DND-41 (cell line): ENCODE measurements at regions not wholly inside any gene's neighbourhood (a gene's known extent, or its start where the extent isn't known, plus 50 kb on each side); places are given as distances from the start of the nearest gene placed in this dataset.

Source experiments
- ATAC-seq: fragments of 200-7000 bp; cut with Tn5 transposase; 3 replicates; pipeline ENCODE4 v1.9.1; 2021; ENCODE audit warnings: low read depth; ENCODE audit not compliant: insufficient read depth
- DNase-seq: peaks from one replicate; pipeline ENCODE4 v3.0.0-alpha.2; 2020
- H2AFZ ChIP-seq: 2 replicates; pipeline ENCODE4 v1.6.0; 2012; ENCODE audit warnings: low read depth, low read length
- H3K27ac ChIP-seq: 2 replicates; pipeline ENCODE4 v1.5.1; 2012; ENCODE audit warnings: low read length, inconsistent platforms
- H3K27me3 ChIP-seq: fragments of 200-600 bp; sonication (generic); 2 replicates; pipeline ENCODE4 v1.6.0; 2012; ENCODE audit warnings: low read length, mild to moderate bottlenecking, inconsistent platforms; ENCODE audit not compliant: insufficient read depth, poor library complexity
- H3K36me3 ChIP-seq: 2 replicates; pipeline ENCODE4 v1.5.1; 2012; ENCODE audit warnings: low read length, inconsistent platforms; ENCODE audit not compliant: insufficient read depth
- H3K4me1 ChIP-seq: 2 replicates; pipeline ENCODE4 v1.5.1; 2012; ENCODE audit warnings: mild to moderate bottlenecking, low read length; ENCODE audit not compliant: insufficient read depth
- H3K4me2 ChIP-seq: 2 replicates; pipeline ENCODE4 v1.6.0; 2012; ENCODE audit warnings: mild to moderate bottlenecking, moderate library complexity, low read length, inconsistent platforms; ENCODE audit not compliant: insufficient read depth
- H3K4me3 ChIP-seq, 2 experiments: fragments of 200-600 bp in 1 of 2; shearing (Covaris generic) in 1 of 2; 2 replicates each; pipeline ENCODE4 v1.5.1; 2012 to 2016; ENCODE audit warnings: inconsistent platforms in 2 of 2, low read length in 2 of 2, mild to moderate bottlenecking in 2 of 2, low read depth in 1 of 2, moderate library complexity in 1 of 2
- H3K79me2 ChIP-seq: 2 replicates; pipeline ENCODE4 v1.6.0; 2012; ENCODE audit warnings: low read length, inconsistent platforms; ENCODE audit not compliant: insufficient read depth
- H3K9ac ChIP-seq: 2 replicates; pipeline ENCODE4 v1.6.0; 2012; ENCODE audit warnings: low read depth, mild to moderate bottlenecking, inconsistent platforms, low read length, moderate library complexity
- H3K9me3 ChIP-seq: 2 replicates; pipeline ENCODE4 v1.5.1; 2012; ENCODE audit warnings: low read length, moderate library complexity, mild to moderate bottlenecking, inconsistent platforms; ENCODE audit not compliant: insufficient read depth, severe bottlenecking
- H4K20me1 ChIP-seq: 2 replicates; pipeline ENCODE4 v1.6.0; 2012; ENCODE audit warnings: low read length; ENCODE audit not compliant: insufficient read depth
- CTCF ChIP-seq: IDR thresholded peaks from 2 replicates; pipeline ENCODE4 v1.5.1; 2012; ENCODE audit warnings: borderline replicate concordance, low read length, moderate library complexity, mild to moderate bottlenecking; ENCODE audit not compliant: poor library complexity, severe bottlenecking; ENCODE audit errors: extremely low read depth
- EZH2 ChIP-seq: IDR thresholded peaks from 3 replicates; pipeline ENCODE4 v1.6.1; 2012; ENCODE audit warnings: borderline replicate concordance, low read depth, mild to moderate bottlenecking, moderate library complexity, low read length, inconsistent platforms; ENCODE audit not compliant: severe bottlenecking

- H3K9ac ChIP-seq: no peak overlapping the region
- H4K20me1 ChIP-seq: no peaks in the 10 kb centered on the region
- DNase-seq (no peak), ATAC-seq (no peak)
- no peak overlapping the region for H3K27ac ChIP-seq
- no peaks in the 10 kb centered on the region for H3K4me1 ChIP-seq
- no peaks in the 10 kb centered on the region for H3K9me3 ChIP-seq
- TF ChIP-seq CTCF (no peak), EZH2 (no peak)
- no peaks in the 10 kb centered on the region for H3K79me2 ChIP-seq
- H3K27me3 ChIP-seq: no peaks in the 10 kb centered on the region
- no peak overlapping the region for H2AFZ ChIP-seq
- H3K4me2 ChIP-seq: no peak overlapping the region
- H3K36me3 ChIP-seq: no peaks in the 10 kb centered on the region
- no peak overlapping the region for H3K4me3 ChIP-seq
Observed at GRCh38 chr3:115487968-115488367, 135.3 kb upstream of the GAP43 start.

GRCh38 chr3:115488409-115488808 is 134.9 kb upstream of the GAP43 start:
- no peak for ATAC-seq
- no peak for DNase-seq
- Histone ChIP-seq H3K9ac (no peak overlapping the region), H3K27ac (no peak overlapping the region), H3K4me1 (no peaks in the 10 kb centered on the region), H3K4me3 (no peak overlapping the region), H3K9me3 (no peaks in the 10 kb centered on the region), H3K36me3 (no peaks in the 10 kb centered on the region), H4K20me1 (no peaks in the 10 kb centered on the region), H3K4me2 (no peak overlapping the region), H3K79me2 (no peaks in the 10 kb centered on the region), H2AFZ (no peak overlapping the region), H3K27me3 (no peaks in the 10 kb centered on the region)
- no peak for TF ChIP-seq EZH2
- no peak for TF ChIP-seq CTCF

DNA sequence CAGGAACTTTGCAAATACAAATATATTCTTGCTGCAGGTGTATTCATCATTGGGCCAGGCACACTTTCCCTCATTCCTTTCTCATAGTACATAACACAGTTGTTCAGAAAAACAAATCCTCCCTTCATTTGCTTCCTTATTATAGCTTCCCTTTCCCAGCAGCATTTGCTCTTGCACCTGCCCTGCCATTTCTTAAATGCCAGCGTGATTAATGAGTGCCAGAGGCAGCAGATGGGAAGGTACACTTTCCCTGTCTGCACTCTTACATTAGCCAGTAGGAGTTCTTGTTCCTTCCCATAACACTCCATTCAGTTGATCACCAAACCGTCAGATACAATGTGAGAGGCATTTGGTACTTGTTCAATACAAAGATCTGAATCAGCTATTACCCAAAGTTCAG is 128.5 kb upstream of the GAP43 start:
- no peaks in the 10 kb centered on the region for H3K79me2 ChIP-seq
- H3K9me3 ChIP-seq: no peaks in the 10 kb centered on the region
- H3K4me2 ChIP-seq: no peak overlapping the region
- no peaks in the 10 kb centered on the region for H4K20me1 ChIP-seq
- no peak for ATAC-seq
- no peak for TF ChIP-seq CTCF
- TF ChIP-seq EZH2: no peak
- H3K36me3 ChIP-seq: no peaks in the 10 kb centered on the region
- no peaks in the 10 kb centered on the region for H3K27me3 ChIP-seq
- H3K4me3 ChIP-seq: no peak overlapping the region
- no peak overlapping the region for H2AFZ ChIP-seq
- no peaks in the 10 kb centered on the region for H3K4me1 ChIP-seq
- H3K9ac ChIP-seq: no peak overlapping the region
- no peak overlapping the region for H3K27ac ChIP-seq
- DNase-seq: no peak

- no peaks in the 10 kb centered on the region for H3K27me3 ChIP-seq
- no peak for ATAC-seq
Observed at GRCh38 chr3:115498421-115498820, 124.9 kb upstream of the GAP43 start.

More at GRCh38 chr3:115498421-115498820, 124.9 kb upstream of the GAP43 start:
- H3K9me3 ChIP-seq: no peaks in the 10 kb centered on the region
- no peak overlapping the region for H2AFZ ChIP-seq
- H3K27ac ChIP-seq: no peak overlapping the region
- H3K79me2 ChIP-seq: no peaks in the 10 kb centered on the region
- DNase-seq: no peak
- no peaks in the 10 kb centered on the region for H3K36me3 ChIP-seq
- TF ChIP-seq EZH2: no peak
- no peak for TF ChIP-seq CTCF
- no peaks in the 10 kb centered on the region for H3K4me1 ChIP-seq
- no peak overlapping the region for H3K9ac ChIP-seq
- no peak overlapping the region for H3K4me2 ChIP-seq
- no peak overlapping the region for H3K4me3 ChIP-seq
- H4K20me1 ChIP-seq: no peaks in the 10 kb centered on the region
